ENCODE measurements at regions not wholly inside any gene's neighbourhood (a gene's known extent, or its start where the extent isn't known, plus 50 kb on each side); places are given as distances from the start of the nearest gene placed in this dataset.
A peak's percentile ranks its signal among the peaks of the same experiment; 100 is the strongest.

- H3K4me3 ChIP-seq (replicated peaks; ENCODE audit: low read depth, low read length) = no peak overlapping the region
- TF ChIP-seq CTCF (IDR thresholded peaks at IDR 0.05; ENCODE audit: low read depth, low read length, missing control alignments) = no peak
- no peak for DNase-seq (ENCODE audit: extremely low read depth, low read depth)
These were observed 89.9 kb downstream of the INHBB start for GRCh38 chr2:120435671-120436459.

- H3K4me3 ChIP-seq (replicated peaks; ENCODE audit: low read depth, low read length) = no peak overlapping the region
- no peak for DNase-seq (ENCODE audit: extremely low read depth, low read depth)
- no peak for TF ChIP-seq CTCF (IDR thresholded peaks at IDR 0.05; ENCODE audit: low read depth, low read length, missing control alignments)
These were observed 90.5 kb downstream of the INHBB start for GRCh38 chr2:120436460-120436739.

- TF ChIP-seq CTCF (IDR thresholded peaks at IDR 0.05; ENCODE audit: low read depth, low read length, missing control alignments) = peak; percentile 58
- peak; percentile 12 for DNase-seq (ENCODE audit: extremely low read depth, low read depth)
These were observed 91.1 kb downstream of the INHBB start for GRCh38 chr2:120436885-120437603.

GRCh38 chr2:120437604-120438000 lies 91.7 kb downstream of the INHBB start:
- DNase-seq (ENCODE audit: extremely low read depth, low read depth) = no peak
- H3K4me3 ChIP-seq (replicated peaks; ENCODE audit: low read depth, low read length) = no peak overlapping the region
- no peak for TF ChIP-seq CTCF (IDR thresholded peaks at IDR 0.05; ENCODE audit: low read depth, low read length, missing control alignments)

More at GRCh38 chr2:120436885-120437603, 91.1 kb downstream of the INHBB start:
- H3K4me3 ChIP-seq (replicated peaks; ENCODE audit: low read depth, low read length) = no peak overlapping the region

GRCh38 chr2:120438301-120439066 lies 92.5 kb downstream of the INHBB start:
- TF ChIP-seq CTCF (IDR thresholded peaks at IDR 0.05; ENCODE audit: low read depth, low read length, missing control alignments) = no peak
- no peak for DNase-seq (ENCODE audit: extremely low read depth, low read depth)
- H3K4me3 ChIP-seq (replicated peaks; ENCODE audit: low read depth, low read length) = no peak overlapping the region

- DNase-seq (ENCODE audit: extremely low read depth, low read depth) = no peak
- no peak overlapping the region for H3K4me3 ChIP-seq (replicated peaks; ENCODE audit: low read depth, low read length)
- no peak for TF ChIP-seq CTCF (IDR thresholded peaks at IDR 0.05; ENCODE audit: low read depth, low read length, missing control alignments)
These were observed 93.1 kb downstream of the INHBB start for GRCh38 chr2:120439067-120439368.

All from HFF-Myc (cell line).